BE2C (cell line): ENCODE measurements at regions not wholly inside any gene's neighbourhood (a gene's known extent, or its start where the extent isn't known, plus 50 kb on each side); places are given as distances from the start of the nearest gene placed in this dataset.

Experiments used
- DNase-seq: peaks from one replicate; pipeline ENCODE4 v3.0.0-alpha.2; 2020
- H3K27me3 ChIP-seq: fragments of 250-450 bp; sonication (Bioruptor Pico); 2 replicates; pipeline ENCODE4 v1.5.1; 2020; ENCODE audit warnings: mild to moderate bottlenecking
- H3K36me3 ChIP-seq: fragments of 250-450 bp; sonication (Bioruptor Pico); 2 replicates; pipeline ENCODE4 v1.5.1; 2020; ENCODE audit warnings: mild to moderate bottlenecking
- H3K4me1 ChIP-seq: fragments of 250-450 bp; sonication (Bioruptor Pico); 2 replicates; pipeline ENCODE4 v1.5.1; 2020
- H3K4me3 ChIP-seq: 2 replicates; pipeline ENCODE4 v1.5.1; 2011; ENCODE audit warnings: low read depth, low read length
- H3K9me3 ChIP-seq: fragments of 250-450 bp; sonication (Bioruptor Pico); 2 replicates; pipeline ENCODE4 v1.5.1; 2020
- TF ChIP-seq, protein P1 (sequence below): IDR thresholded peaks from 2 replicates; pipeline ENCODE4 v1.5.1; 2012; ENCODE audit warnings: mild to moderate bottlenecking, low read depth, low read length

DNA sequence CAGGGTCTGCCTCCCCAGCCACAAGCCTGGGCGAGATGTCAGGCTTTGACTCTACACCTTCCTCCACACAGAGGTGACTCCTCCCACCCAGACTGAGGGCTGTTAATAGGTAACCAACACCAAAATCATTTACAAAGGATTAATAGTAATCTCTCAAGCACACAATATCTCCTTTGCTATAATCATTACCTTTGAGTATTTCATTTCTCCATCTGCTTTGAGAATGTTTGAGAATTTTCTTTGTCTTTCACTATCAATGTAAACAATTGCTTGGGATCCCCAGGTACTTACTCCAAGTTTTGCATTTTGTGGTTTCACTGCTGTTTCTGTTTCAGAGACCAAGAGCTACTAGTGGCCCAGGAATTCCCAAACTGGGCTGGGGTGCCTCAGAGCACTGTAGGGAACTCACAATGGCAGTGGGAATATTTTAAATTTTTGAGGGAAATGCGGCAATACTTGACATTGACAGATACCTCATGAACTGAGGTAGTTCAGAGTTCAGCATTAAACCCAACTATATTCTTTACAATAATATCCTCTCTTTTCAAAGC is 166.4 kb upstream of the MGAT5 start:
- H3K9me3 ChIP-seq: no peaks in the 10 kb centered on the region
- no peak overlapping the region for H3K4me3 ChIP-seq

DNA sequence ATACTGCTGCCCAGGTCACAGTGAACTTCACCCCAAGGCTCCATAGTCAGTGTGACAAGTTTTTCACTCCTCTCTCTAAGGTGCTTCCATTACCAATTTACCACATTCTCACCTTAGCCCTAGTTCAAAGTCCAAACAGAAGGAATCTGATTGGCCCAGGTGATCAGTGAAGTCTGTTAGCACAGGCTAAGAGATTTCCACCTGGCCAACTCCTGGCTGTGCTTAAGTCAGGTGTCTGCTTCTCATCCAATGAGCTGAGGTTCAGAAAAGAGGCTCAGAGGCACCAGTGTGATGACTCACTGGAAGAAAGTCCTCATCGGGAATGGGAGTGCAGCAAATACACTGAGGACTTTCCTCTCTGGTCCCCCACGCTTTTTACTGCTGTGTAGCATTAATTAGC is 164.4 kb upstream of the MGAT5 start:
- Histone ChIP-seq H3K9me3 (no peaks in the 10 kb centered on the region), H3K4me3 (no peak overlapping the region), H3K36me3 (no peaks in the 10 kb centered on the region), H3K27me3 (no peaks in the 10 kb centered on the region), H3K4me1 (no peaks in the 10 kb centered on the region)
- TF ChIP-seq, protein P1, sequence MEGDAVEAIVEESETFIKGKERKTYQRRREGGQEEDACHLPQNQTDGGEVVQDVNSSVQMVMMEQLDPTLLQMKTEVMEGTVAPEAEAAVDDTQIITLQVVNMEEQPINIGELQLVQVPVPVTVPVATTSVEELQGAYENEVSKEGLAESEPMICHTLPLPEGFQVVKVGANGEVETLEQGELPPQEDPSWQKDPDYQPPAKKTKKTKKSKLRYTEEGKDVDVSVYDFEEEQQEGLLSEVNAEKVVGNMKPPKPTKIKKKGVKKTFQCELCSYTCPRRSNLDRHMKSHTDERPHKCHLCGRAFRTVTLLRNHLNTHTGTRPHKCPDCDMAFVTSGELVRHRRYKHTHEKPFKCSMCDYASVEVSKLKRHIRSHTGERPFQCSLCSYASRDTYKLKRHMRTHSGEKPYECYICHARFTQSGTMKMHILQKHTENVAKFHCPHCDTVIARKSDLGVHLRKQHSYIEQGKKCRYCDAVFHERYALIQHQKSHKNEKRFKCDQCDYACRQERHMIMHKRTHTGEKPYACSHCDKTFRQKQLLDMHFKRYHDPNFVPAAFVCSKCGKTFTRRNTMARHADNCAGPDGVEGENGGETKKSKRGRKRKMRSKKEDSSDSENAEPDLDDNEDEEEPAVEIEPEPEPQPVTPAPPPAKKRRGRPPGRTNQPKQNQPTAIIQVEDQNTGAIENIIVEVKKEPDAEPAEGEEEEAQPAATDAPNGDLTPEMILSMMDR: no peak
- DNase-seq: no peak

More for the DNA sequence above, 166.4 kb upstream of the MGAT5 start:
- Histone ChIP-seq H3K27me3 (no peaks in the 10 kb centered on the region), H3K4me1 (no peaks in the 10 kb centered on the region), H3K36me3 (no peaks in the 10 kb centered on the region)
- TF ChIP-seq, protein P1: no peak
- no peak for DNase-seq

DNA sequence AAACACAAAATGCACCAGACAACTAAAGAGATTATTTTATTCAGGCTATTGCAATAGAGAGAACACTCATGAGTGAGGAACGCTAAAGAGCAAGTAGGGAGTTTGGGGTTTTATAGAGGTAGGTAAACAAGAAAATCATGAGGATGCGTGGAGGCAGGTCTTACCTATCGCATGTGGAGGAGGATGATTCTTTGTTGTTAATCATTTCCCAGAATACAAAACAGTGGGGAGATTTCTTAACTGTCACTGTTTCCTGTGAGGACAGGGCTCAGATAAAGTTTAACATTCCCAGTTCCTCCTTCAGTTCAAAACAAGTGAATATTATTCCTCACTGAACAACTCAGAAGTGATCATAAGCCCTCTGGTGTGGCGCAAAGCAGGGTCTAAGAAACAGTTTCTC is 156.1 kb upstream of the MGAT5 start:
- Histone ChIP-seq H3K4me3 (no peak overlapping the region), H3K9me3 (no peaks in the 10 kb centered on the region), H3K27me3 (no peaks in the 10 kb centered on the region), H3K4me1 (no peaks in the 10 kb centered on the region), H3K36me3 (no peaks in the 10 kb centered on the region)
- TF ChIP-seq, protein P1: no peak
- no peak for DNase-seq

DNA sequence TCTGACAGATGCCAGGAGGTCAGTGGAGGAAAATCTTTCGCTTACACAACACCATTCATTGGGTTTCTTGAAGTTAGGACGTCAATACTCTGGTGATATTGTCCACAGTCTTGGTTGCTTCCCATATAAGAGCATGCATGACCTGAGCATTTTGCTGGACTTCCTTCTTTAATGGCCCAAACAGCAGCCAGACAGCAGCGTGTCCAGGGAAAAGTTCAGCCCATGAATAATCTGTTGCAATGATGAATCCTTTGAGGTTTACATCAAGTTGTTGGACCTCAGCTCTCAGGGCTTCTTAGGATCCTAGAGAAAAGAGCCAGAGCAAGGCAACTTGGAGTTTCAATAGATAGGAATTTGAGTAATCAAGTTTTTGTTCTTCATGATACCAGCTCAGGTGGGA is 155.6 kb upstream of the MGAT5 start:
- no peaks in the 10 kb centered on the region for H3K36me3 ChIP-seq

DNA sequence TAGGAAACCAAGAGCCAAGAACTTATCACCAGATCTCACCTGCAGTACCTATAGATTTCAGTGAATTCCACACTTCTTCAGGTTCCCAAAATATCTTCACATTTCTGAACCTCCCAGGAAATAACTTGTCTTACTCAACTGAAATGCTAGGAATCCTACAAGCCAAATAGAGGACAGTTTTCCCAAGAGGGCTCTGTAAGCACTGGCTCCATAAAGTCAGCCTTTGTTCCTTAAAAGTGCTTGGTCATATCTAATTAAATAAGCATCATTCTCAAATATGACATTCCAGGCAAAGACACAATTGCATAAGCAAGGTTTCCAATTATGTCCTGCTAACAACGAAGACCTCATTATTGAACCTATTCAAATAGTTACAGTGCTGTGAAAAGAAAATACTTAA is 154.6 kb upstream of the MGAT5 start:
- Histone ChIP-seq H3K4me1 (no peaks in the 10 kb centered on the region), H3K36me3 (no peaks in the 10 kb centered on the region), H3K27me3 (no peaks in the 10 kb centered on the region), H3K9me3 (no peaks in the 10 kb centered on the region), H3K4me3 (no peak overlapping the region)
- TF ChIP-seq, protein P1: no peak
- no peak for DNase-seq

More for the DNA sequence above, 155.6 kb upstream of the MGAT5 start:
- H3K4me3 ChIP-seq: no peak overlapping the region
- no peaks in the 10 kb centered on the region for H3K27me3 ChIP-seq
- no peak for DNase-seq
- TF ChIP-seq, protein P1: no peak
- no peaks in the 10 kb centered on the region for H3K9me3 ChIP-seq
- no peaks in the 10 kb centered on the region for H3K4me1 ChIP-seq

DNA sequence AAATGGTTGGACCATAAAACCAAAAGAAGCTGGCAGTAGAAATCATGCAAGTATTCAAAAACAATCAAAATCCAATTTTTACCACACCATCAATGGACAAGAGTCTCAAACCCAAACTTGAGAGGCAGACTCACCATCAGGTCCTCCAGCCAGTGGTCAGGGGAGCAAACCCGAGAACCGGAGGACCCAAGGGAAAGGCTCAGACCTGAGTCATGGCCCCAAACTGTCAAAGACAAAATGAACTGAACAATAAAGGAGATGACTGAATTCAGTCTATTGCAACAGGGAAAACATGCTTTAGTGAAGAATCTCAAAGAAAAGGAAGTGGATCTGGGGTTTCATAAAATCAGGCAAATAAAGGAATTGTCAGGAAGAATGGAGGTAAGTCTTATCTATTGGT is 150.7 kb upstream of the MGAT5 start:
- Histone ChIP-seq H3K27me3 (no peaks in the 10 kb centered on the region), H3K4me3 (no peak overlapping the region), H3K9me3 (no peaks in the 10 kb centered on the region), H3K4me1 (no peaks in the 10 kb centered on the region), H3K36me3 (no peaks in the 10 kb centered on the region)
- TF ChIP-seq, protein P1: no peak
- DNase-seq: no peak
